HG03039 (cell line): ENCODE measurements at regions not wholly inside any gene's neighbourhood (a gene's known extent, or its start where the extent isn't known, plus 50 kb on each side); places are given as distances from the start of the nearest gene placed in this dataset.
"Not testable (repeated sequence)": the region's sequence is repeated elsewhere in the genome, so short reads cannot be mapped to it uniquely, and the experiment has no call there.

Source experiments
- ATAC-seq: cut with Tn5 transposase; IDR thresholded peaks from one replicate; pipeline ENCODE4 v1.9.1; 2021; ENCODE audit warnings: mild to moderate bottlenecking, moderate library complexity; ENCODE audit not compliant: unreplicated experiment

DNA sequence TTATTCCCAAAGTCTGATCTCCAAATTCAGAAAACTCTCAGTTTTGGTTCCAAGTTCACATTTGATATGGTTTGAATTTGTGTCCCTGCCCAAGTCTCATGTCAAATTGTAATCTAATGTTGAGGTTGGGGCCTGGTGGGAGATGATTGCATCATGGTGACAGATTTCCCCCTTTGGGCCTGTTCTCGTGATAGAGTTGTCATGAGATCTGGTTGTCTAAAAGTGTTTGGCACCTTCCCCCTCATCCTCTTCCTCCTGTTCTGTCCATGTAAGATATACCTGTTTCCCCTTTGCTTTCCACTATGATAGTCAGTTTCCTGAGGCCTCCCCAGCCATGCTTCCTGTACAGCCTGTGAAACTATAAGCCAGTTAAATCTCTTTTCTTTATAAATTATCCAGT lies 138.6 kb downstream of the ARL4A start:
- ATAC-seq, result no peak

DNA sequence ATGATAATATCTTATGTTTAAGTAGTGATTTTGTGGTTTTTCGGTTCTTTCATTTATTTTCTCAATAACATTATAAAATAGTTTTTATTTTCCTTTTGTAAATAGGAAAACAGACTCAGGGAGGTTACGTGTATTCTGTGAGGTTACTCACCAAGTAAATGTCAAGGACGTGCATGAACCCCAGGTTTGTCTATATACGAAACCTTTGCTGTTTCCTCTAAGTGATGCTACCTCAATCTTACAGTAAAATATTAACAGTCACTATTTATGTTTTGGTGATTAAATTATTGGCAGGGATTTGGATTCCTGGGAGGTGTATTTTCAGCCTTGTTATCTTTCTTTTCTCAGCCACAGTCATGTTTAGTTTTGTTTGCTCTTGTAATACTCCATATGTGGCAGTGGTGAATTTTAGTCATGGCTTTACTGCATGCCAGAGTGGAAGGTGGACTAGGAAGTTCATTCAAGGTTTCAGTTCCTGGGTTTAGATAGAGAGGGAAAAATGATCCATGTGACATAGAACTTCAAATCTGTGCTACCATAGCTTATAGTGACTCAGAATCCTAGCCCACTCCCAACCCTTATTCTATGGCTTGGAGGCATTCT lies 139.9 kb downstream of the ARL4A start:
- ATAC-seq, result no peak

DNA sequence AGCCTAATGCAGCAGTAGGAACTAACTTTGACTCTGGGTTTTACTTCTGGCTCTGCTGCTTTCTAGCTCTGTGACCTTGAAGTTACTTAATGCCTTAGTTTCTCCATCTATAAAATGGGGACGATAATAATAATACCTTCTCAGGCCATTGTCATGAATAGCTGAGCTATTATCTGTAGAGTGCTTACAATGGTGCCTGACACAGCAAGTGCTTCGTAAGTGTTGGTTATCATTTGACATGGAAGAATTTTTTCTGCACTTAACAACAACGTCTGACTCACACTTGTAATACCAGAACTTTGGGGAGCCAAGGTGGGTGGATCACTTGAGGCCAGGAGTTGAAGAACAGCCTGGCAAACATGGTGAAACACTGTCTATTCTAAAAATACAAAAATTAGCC lies 140.5 kb downstream of the ARL4A start:
- no peak for ATAC-seq

DNA sequence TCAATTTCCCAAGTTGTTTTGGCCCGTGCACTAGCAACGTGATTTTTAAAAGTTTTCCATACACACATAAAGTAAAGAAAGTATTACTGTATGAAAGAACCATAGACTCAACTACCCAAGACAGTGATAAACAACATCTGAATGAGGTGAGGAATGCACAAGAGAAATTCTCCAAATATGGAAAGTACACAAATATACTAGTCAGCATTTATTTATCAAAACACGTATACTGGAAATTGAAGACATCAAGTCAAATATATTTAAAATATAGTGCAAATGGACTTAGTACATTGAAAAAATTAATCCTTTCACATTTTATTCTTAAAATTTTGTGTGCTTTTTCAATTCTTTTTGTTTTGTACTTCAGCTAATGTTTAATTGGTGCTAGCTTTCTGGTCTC lies 143.6 kb downstream of the ARL4A start:
- ATAC-seq, result no peak

DNA sequence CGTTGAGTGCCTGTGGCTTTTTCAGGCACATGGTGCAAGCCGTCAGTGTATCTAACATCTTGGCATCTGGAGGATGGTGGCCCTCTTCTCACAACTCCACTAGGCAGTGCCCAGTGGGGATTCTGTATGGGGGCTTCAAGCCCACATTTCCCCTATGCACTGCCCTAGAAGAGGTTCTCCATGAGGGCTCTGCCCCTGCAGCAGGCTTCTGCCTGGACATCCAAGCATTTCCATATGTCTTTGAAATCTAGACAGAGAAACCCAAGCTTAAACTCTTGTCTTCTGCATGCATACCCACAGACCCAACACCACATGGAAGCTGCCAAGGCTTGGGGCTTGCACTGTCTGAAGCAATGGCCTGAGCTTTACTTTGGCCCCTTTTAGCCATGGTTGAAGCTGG lies 146.4 kb downstream of the ARL4A start:
- ATAC-seq, result no peak

DNA sequence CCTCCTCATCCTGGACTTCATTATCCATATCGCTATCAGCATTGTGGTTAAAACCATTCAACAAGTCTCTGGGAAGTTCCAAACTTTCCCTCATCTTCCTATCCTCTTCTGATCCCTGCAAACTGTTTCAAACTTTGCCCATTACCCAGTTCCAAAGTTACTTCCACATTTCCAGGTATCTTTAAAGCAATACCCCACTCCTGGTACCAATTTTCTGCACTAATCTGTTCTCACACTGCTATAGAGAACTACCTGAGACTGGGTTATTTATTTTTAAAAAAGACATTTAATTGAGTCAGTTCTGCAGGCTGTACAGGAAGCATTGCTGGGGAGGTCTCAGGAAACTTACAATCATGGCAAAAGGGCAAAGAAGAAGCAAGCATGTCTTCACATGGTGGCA lies 147.3 kb downstream of the ARL4A start:
- no peak for ATAC-seq

DNA sequence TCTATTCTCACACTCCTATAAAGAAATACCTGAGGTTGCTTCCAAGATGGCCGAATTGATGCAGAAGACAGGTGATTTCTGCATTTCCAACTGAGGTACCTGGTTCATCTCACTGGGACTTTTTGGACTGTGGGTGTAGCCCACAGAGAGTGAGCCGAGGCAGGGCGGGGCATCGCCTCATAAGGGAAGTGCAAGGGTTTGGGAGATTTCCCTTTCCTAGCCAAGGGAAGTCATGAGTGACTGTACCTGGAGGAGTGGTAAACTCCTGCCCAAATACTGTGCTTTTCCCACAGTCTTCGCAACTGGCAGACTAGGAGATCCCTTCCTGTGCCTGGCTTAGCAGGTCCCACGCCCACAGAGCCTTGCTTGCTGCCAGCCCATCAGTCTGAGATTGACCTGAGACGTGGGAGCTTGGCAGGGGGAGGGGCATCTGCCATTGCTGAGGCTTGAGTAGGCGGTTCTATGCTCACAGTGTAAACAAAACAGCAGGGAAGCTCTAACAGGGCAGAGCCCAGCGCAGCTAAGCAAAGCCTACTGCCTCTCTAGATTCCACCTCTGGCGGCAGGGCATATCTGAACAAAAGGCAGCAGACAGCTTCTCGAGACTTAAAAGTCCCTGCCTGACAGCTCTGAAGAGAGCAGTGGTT lies 152.2 kb downstream of the ARL4A start:
- ATAC-seq, result no peak

DNA sequence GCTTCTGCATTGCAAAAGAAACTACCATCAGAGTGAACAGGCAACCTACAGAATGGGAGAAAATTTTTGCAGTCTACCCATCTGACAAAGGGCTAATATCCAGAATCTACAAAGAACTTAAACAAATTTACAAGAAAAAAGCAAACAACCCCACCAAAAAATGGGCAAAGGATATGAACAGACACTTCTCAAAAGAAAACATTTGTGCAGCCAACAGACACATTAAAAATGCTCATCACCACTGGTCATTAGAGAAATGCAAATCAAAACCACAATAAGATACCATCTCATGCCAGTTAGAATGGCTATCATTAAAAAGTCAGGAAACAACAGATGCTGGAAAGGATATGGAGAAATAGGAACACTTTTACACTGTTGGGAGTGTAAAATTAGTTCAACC lies 157.3 kb downstream of the ARL4A start:
- not testable (repeated sequence) for ATAC-seq

DNA sequence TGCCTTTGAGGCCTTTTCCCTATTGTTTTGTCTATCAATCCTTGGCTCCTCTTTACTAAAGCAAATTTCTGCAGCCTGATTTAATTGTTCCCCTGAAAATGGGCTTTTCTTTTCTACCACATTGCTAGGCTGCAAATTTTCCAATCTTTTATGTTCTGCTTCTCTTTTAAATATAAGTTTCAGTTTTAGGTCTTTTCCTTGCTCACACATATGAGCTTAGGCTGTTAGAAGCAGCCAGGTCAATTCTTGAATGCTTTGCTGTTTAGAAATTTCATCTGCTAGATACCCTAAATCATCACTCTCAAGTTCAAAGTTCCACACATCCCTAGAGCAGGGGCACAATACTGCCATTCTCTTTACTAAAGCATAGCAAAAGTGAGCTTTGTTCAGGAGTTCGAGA lies 159.6 kb downstream of the ARL4A start:
- ATAC-seq, result no peak

DNA sequence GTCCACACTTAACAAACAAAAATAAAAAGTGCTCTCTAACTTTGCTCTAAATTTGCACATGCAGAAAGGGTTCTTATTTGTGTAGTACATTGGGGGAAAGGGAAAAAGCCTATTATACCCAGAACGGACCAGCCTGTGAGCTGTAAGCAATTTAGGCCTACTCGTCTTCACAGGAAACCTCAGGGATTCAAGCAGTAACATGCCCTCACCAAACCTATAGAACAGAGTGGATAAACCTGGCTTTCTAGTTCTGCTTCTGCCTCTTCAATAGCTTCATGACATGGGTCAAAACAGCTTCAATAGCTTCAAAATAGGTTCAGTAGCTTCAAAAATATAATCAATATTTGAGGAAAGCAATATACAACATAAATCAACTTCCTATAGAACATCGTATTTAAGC lies 163.7 kb downstream of the ARL4A start:
- no peak for ATAC-seq

DNA sequence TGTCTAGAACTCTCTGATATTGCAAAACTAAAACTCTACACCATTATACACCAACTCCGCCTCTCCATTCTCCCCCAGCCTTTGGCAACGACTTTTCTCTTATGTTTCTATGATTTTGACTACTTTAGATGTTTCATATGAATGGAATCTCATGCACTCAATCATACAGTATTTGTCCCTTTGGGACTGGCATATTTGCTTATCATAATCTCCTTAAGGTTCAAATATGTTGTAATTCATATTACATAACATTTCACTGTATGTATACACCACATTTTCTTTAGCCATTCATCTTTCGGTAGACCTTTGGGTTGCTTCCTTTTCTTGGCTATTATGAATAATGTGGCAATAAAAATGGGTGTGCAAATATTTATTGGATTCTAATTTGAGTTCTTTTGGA lies 164.4 kb downstream of the ARL4A start:
- ATAC-seq, result no peak

DNA sequence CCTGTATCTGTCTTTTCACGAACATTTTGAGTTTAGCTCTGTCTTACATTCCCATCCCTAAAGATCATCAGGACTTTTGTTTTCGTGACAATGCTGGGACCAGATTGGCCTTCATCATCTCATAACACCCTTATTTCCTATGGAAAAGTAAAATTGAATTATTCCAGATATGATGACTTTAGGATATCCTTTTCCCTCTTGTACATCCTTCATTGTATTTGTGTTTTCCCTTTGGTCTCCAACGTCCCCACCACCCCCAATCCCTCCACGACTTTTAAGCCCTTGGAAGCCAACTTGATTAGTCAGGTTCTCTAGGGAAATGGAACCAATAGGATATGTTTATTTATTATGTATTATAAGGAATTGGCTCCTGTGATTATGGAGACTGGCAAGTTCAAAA lies 167.6 kb downstream of the ARL4A start:
- ATAC-seq, result no peak

DNA sequence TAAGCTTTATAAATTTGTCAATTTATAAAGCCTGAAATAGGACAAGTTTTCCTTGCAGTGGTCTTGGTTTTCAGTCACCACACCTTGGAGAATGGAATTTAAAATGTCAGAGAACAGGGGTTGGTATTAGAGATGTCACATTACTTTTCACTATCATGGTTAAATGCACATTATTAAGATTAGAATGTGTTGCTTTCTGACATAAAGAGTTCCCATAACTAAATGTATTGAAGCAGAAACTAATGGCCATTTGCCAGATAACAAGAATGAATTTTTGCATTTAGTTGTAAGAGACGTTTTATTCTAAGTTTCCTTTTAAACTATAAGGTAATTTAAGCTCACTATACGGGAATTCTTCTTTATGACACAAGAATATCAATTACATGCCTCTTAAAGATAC lies 172.3 kb downstream of the ARL4A start:
- ATAC-seq, result no peak

DNA sequence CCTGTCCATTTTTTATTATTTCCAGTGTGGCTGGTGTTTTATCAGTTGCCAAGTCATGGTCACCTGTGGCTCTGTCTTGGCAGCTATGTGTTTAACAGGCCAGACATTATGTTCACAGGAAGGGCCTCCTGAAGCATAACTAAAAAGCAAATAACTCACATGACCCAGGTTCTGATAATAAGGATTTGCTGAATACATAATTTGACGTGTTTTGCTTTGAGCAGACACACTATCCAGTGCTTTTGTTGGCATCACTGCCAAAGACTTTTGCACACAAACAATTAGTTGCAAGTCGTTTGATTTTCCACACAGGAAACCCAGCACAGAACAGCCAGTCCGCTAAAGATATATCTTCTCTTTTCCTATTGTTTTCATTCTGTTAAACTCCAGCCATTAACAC lies 173.6 kb downstream of the ARL4A start:
- no peak for ATAC-seq

DNA sequence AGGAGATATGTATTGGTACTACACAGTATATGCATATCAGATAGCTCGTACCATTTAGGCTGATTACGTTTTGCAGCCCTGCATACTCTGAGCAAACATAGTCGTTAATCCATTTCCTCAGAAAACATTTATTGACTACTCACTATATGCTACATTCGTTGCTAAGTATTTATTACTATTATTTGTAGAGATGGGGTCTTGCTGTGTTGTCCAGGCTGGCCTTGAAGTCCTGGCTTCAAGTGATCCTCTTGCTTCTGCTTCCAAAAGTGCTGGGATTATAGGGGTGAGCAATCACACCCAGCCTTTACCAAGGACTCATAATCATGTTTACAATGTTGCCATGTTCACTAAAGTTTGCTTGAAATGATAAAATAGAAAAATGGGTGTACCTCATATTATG lies 174.7 kb downstream of the ARL4A start:
- ATAC-seq, result no peak

DNA sequence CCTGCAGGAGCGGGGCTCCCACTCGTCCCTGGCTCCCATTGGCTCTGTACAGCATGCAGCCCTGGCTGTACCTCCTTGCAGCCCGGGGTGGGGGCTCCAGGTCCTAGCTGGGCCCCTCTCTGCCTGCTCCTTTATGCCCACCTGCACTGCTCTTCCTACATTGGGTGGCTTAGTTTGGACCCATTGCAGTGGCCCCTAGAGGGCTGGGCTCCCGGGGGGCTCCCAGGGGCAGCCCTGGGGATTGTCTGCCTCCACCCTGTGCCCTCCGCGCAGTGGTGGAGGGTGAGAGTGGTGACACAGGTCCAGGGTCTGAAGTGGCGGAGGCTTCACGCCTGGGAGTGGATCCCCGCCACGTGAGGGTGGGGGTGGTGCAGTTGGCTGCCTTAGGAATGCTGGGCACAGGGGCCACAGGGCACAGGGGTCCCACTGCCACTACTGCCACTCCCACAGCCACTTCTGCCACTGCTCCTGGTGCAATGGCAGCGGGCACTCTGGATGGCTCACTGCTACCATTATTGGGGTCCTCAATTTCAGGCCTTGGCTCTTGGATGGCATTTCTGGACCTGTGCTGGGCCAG lies 177.1 kb downstream of the ARL4A start:
- ATAC-seq, result no peak

DNA sequence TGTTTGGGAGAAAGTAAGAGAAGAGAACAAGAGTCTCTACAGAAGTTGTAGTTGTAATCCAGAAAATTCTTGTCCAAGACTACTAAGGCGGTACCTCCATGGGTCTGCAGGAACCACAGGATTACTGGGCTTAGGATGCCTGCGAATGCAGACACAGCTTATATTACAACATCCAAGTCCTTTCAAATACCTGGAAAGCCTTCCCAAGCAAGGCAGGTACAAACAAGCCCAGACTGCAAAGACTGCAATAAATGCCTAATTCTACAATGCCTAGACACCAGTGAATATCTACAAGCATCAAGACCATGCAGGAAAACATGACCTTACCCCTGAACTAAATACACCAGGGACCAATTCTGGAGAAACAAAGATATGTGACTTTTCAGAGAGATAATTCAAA lies 178.2 kb downstream of the ARL4A start:
- ATAC-seq, result no peak

DNA sequence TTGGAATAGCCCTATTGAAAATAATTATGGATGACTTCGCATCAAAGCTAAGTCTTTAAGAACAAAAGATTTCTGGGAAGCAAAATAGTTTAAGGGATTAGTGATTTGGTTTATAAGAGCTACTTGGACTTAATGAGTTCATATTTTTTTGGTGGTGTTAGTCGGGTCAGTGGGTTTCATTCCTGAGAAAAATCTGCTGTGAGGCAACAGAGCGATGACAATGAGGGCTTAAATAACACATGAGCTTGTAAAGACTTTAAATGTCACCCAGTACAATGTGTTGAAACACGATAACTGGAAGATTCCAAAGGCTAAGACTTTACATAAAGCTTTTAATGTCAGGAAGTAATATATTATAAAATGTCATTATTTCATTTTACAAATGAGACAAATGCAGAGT lies 178.8 kb downstream of the ARL4A start:
- ATAC-seq, result no peak

DNA sequence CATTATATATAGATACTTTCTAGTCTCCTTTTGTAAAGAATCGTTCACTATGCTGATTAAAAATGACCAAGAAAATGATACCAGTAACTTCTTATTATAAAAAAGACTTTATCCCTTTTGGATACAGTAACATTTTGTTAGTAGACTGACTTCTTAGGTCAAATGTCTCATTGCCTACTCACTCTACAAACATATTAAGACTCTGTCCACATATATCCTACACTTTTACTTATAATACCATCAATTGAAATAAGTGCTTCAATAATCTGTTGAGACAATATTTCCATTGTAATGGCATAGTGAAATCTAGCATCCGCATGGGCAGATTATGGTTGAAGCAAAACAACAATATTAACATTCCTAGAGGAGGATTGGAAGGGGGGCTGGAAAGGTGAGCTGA lies 180.6 kb downstream of the ARL4A start:
- no peak for ATAC-seq

DNA sequence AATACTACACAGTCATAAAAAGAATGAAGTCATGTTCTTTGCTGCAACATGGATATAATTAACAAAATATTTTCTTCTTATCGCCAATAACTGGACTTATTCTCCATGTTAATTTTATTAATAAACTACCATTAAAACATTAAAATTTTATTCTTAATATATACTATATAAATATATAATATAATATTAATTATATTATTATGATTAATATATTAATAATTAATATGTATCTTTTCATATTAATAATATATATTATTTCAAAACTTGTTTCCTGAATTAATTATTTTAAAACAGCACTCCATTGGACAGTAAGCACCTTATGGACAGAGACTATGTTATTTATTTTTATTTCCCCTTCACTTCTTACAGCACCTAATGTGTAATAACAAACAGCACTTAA lies 182.8 kb downstream of the ARL4A start:
- ATAC-seq, result no peak

DNA sequence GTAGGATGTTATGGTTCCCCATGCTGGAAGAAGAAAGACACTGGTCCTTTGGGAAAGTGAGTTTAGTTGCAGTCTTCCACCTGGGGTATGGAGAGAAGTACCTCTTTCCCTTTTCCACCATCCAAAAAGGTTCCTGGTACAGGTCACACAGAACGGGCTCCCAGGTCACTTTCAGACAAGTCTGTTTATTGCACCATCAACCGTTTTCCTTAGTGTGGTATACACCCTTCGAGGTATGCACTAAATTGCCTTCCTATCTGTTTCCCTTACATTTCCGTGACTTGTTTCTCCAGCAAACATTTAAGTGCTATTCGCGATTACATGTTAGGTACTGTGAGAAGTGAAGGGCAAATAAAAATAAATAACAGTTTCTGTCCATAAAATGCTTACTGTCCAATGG lies 185.1 kb downstream of the ARL4A start:
- ATAC-seq, result no peak

DNA sequence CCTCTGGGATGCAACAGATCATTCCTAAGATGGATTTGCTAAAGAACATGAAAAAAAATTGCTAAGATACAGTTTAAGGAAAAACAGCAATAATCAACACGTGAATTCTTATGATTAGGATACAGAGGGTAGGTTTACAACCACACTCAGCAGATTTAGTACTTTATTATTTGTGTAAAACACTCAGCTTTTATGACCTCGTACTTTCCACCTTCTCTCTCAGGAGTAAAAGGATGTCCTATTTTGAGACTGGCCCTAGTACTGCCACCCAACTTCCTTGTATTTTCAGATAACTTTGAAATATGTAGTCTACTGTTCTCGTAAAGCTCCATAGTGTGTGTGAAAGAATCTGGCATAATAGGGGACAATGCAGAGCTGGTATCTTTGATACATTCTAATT lies 186.1 kb downstream of the ARL4A start:
- no peak for ATAC-seq

DNA sequence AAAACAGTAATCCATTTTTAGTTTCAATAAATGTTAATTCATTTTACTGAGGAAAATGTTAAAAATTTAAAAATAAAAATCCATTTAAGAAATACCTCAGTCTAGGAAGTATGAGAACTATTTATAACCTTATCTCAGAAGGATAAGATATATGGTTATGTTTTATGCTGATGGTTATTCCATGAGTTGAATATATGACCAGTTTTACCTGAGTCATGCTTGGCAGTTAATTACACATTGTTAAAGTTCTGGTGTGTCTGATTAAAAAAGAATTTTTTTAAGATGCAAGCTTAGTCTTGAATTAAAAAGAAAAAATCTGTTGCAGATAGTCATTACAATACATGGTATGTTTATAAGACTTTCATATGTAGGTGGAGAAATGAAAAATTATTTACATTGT lies 191.7 kb downstream of the ARL4A start:
- ATAC-seq, result no peak
